Ovary (tissue), 3 donors: ENCODE measurements at regions not wholly inside any gene's neighbourhood (a gene's known extent, or its start where the extent isn't known, plus 50 kb on each side); places are given as distances from the start of the nearest gene placed in this dataset.

ENCODE experiments used
- CTCF ChIP-seq, 3 donors: fragments of 450-650 bp in 2 of 3; fragments of 200-600 bp in 1 of 3; IDR thresholded peaks; one replicate each; pipeline versions ENCODE4 v1.5.1 to v1.8.0; 2016 to 2022; ENCODE audit warnings: antibody characterized with exemption in 3 of 3, mild to moderate bottlenecking in 1 of 3
- EP300 ChIP-seq: sonication (generic); formaldehyde crosslinking; IDR thresholded peaks from one replicate; pipeline ENCODE4 v1.6.1; 2017; ENCODE audit warnings: antibody characterized with exemption
- POLR2A ChIP-seq: fragments of 450-650 bp; IDR thresholded peaks from one replicate; pipeline ENCODE4 v1.6.1; 2017; ENCODE audit warnings: antibody characterized with exemption, mild to moderate bottlenecking, moderate library complexity
- donor health status: DM: no; HTN: no; CAD: no.

DNA sequence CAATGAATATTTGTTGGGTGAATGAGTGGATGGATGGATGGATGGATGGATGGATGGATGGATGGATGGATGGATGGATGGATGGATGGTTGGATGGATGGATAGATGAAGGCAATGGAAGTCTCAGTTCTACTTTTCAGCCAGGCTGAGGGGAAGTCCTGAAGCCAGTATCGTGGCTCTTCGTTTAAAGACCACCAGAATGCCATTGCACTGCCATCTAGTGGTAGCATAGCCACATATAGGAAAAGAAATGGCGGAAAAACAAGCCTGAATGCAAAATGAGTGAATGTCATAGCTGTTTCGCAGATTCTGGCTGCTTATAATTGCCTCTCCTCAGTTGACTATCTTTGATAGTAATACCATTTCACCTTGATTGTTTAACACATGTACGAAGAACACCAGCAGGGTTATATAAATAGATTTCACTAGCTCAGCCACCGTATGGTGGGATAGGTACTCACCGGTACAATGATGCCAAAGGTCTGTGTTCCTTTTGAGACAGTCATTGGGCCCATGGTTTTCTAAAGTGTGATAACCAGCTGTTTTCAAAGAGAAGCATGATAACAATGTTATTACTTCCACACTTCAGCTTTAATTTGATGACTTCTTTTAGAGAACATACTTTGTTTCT is 62.3 kb upstream of the GREB1L start:
- TF ChIP-seq EP300 = no peak
- peak; percentile 38 to 67 (median 65) for TF ChIP-seq CTCF (IDR thresholded peaks at IDR 0.05)
- no peak for TF ChIP-seq POLR2A
